Fibroblast of villous mesenchyme (primary cell): ENCODE measurements at regions not wholly inside any gene's neighbourhood (a gene's known extent, or its start where the extent isn't known, plus 50 kb on each side); places are given as distances from the start of the nearest gene placed in this dataset.

Source experiments
- DNase-seq: peaks from one replicate; pipeline ENCODE4 v3.0.0-alpha.2; 2010; ENCODE audit warnings: low read depth
- H3K4me3 ChIP-seq: 2 replicates; pipeline ENCODE4 v1.5.1; 2011; ENCODE audit warnings: low read depth, mild to moderate bottlenecking, low read length
- TF ChIP-seq, protein P1 (sequence below): IDR thresholded peaks from 2 replicates; pipeline ENCODE4 v1.5.1; 2012; ENCODE audit warnings: low read depth, mild to moderate bottlenecking, low read length; ENCODE audit not compliant: insufficient read depth

DNA sequence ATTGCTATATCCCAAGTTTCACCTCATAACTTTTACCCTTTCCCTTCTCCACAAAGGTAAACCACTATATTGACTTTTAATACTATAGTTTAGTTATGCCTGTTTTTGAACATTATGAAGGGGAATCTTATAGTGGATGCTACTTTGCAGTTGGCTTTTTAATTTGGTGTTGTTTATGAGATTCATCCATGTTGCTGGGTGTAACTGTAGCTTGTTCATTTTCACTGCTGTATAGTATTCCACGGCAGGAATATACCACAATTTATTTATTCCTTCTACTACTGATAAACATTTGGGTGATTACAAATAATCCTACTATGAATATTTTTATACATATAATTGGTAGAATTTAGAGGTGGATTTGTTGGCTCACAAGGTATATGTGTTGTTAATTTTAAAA, 88.4 kb upstream of the NALF2 start:
- no peak overlapping the region for H3K4me3 ChIP-seq
- TF ChIP-seq, protein P1, sequence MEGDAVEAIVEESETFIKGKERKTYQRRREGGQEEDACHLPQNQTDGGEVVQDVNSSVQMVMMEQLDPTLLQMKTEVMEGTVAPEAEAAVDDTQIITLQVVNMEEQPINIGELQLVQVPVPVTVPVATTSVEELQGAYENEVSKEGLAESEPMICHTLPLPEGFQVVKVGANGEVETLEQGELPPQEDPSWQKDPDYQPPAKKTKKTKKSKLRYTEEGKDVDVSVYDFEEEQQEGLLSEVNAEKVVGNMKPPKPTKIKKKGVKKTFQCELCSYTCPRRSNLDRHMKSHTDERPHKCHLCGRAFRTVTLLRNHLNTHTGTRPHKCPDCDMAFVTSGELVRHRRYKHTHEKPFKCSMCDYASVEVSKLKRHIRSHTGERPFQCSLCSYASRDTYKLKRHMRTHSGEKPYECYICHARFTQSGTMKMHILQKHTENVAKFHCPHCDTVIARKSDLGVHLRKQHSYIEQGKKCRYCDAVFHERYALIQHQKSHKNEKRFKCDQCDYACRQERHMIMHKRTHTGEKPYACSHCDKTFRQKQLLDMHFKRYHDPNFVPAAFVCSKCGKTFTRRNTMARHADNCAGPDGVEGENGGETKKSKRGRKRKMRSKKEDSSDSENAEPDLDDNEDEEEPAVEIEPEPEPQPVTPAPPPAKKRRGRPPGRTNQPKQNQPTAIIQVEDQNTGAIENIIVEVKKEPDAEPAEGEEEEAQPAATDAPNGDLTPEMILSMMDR, result no peak

DNA sequence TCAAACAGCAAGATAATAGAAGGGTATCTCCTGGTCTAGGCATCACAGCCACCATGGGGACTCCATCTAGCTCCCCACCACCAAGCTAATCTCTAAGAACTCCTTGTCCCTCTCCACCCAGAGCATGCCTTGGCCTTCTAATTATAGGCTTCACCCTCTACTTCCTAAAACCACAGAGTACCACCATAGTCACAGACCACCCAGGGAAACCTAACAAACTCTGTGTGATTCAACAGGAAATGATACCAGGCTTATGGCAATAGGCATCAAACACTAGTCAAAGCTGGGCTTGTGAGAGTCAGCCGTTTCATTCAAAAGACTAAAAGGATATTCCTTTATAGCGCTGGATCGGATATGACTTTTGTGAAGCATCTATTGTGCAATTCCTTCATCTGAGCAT, 91.5 kb upstream of the NALF2 start:
- no peak overlapping the region for H3K4me3 ChIP-seq
- no peak for DNase-seq
- TF ChIP-seq, protein P1, result no peak

More for the DNA sequence above, 88.4 kb upstream of the NALF2 start:
- DNase-seq, result no peak

DNA sequence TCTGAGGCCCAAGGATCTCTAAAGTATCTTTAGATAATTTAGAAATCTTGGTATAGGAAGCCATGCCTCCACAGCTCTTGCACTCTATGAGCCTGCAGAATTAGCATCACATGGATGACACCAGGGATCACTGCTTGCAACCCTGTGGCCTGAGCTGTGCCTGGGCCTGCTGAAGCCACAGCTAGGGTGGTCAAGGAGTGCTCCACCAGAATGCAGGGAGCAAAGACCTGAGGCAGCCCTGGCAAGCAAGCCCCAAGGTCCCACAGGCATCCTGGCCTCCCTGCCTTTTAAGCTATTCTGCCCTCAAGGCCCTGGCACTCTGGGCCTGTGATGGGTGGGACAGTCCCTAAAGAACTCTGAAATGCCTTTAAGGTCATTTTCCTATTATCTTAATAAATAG, 105.2 kb upstream of the NALF2 start:
- TF ChIP-seq, protein P1, result no peak
- no peak overlapping the region for H3K4me3 ChIP-seq
- DNase-seq, result no peak

DNA sequence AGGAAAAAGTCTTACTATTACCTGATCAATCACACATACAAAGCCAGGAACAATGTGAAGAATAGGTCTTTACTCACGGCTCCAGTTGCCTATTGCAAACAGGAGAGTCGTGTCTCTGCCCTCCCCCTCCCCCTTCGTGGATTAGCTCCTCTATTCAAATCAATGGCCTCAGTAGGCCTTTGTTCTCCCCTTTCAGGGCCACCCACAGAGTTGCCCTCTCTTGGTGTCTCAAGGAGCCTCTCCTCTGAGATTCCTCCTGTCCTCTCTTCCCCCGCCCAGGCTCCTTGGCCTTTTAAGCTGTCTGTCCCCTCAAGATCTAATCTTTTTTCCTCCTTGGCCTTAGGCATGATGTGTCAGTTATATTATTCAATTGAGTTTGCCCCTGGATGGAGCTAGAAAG, 107.2 kb upstream of the NALF2 start:
- DNase-seq, result no peak

DNA sequence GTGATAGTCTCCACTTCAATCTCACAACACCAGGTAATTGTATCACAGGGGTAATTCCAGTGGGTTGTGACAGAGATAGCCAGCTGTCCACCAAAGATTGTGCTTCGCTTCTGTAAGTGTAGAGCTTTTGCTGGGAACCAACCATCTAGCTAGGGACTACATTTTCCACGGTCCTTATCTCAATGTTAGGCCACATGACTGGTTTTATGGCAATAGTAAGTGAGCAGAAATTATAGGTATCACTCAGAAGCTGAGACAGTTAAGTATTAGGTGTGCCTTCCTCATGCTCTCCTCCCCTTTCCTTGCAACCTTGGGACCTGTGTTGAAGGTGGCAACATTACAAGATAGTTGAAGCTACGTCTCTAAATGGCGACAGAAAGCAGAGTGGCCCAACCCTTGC, 108.8 kb upstream of the NALF2 start:
- H3K4me3 ChIP-seq, result no peak overlapping the region
- TF ChIP-seq, protein P1, result no peak
- no peak for DNase-seq

More for the DNA sequence above, 107.2 kb upstream of the NALF2 start:
- TF ChIP-seq, protein P1, result no peak
- H3K4me3 ChIP-seq, result no peak overlapping the region

DNA sequence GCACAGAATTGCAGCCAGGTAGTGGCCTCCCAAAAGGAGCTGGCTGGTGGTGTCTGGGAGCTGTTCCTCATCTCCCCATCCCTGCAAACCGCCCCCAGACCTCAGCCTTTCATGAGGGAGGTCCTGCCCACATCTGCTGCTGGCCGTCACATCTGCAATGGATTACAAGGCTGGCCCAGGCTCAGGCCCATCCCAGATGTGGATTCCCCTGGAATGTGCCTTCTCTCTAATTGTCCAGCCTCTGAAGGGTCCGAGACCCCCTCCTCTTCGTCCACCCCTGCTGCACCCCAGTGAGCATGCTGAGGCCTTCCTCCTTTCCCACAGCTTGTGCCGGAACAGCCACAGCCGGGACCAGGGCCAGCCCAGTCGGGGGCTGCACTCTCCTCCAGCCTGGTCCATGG, 115.0 kb upstream of the NALF2 start:
- DNase-seq, result no peak
- TF ChIP-seq, protein P1, result no peak
- H3K4me3 ChIP-seq, result no peak overlapping the region

DNA sequence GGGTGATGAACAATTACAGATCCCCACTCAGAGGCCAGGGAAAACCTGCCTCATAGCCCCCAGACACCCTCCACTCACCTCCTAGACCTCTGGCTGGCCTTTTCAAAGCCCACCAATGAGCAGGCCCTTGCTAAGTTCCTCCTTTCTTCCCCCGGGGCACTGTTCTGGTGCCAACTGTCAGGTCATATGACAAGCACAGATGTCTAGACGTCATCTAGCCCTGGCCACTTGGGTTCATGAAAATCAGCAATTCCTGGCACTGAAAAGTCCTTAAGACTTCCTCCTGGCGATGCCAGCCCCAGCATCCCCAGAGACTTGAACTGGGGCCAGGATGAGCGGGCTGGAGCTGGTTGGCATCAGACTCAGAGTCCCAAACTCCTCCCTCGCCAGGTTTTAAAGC, 115.6 kb upstream of the NALF2 start:
- no peak for DNase-seq
- H3K4me3 ChIP-seq, result no peak overlapping the region
- TF ChIP-seq, protein P1, result no peak
